AG04449 (cell line): ENCODE measurements at regions not wholly inside any gene's neighbourhood (a gene's known extent, or its start where the extent isn't known, plus 50 kb on each side); places are given as distances from the start of the nearest gene placed in this dataset.

ENCODE experiments used
- CTCF ChIA-PET: fragments of 350-600 bp; formaldehyde crosslinking; extraction: SDS; loops from one replicate; lab custom pipeline; 2021; ENCODE audit warnings: antibody characterized with exemption; lab: Yijun Ruan, JAX
- POLR2A ChIA-PET: fragments of 400-600, 350-600 bp; formaldehyde crosslinking; extraction: SDS; loops from one replicate; lab custom pipeline; 2020; ENCODE audit warnings: antibody characterized with exemption, inconsistent platforms; lab: Yijun Ruan, JAX
- DNase-seq: peaks from one replicate; pipeline ENCODE4 v3.0.0-alpha.2; 2010; ENCODE audit warnings: low read depth, low spot score
- H3K4me3 ChIP-seq: 2 replicates; pipeline ENCODE4 v1.5.1; 2011; ENCODE audit warnings: low read depth, mild to moderate bottlenecking, control low read depth, low read length
- TF ChIP-seq, protein P1 (sequence below): IDR thresholded peaks from one replicate; pipeline ENCODE4 v1.5.1; 2011; ENCODE audit warnings: mild to moderate bottlenecking, moderate library complexity, low read length, control low read depth, inconsistent platforms; ENCODE audit not compliant: insufficient read depth; ENCODE audit errors: missing control alignments

DNA sequence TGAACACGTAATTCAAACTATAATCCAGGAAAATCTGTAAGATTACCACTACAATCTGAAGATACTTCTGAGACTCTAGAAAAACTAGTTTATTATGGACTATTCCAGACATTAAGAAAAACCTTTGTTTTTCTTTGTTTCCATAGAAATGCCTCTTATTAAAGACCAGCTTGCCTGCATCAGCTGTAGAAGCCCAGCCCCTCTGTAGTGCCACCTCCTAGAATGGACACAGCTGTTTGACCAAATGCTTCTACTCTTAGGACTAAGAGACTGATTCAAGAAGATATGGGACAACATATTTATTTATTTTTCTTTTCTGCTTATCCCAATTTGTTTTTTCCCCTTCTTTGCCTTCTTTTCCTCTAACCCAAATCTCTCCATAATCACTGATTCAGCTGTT is 93.8 kb downstream of the CXCL12 start:
- no peak for DNase-seq
- ChIA-PET CTCF (interaction anchor here (1.5 kb wide), 1 partner anchor 21 kb away, joined by 6 read pairs; no protein-coding TSS in a partner anchor), POLR2A (no interaction called here)
- no peak overlapping the region for H3K4me3 ChIP-seq
- TF ChIP-seq, protein P1, sequence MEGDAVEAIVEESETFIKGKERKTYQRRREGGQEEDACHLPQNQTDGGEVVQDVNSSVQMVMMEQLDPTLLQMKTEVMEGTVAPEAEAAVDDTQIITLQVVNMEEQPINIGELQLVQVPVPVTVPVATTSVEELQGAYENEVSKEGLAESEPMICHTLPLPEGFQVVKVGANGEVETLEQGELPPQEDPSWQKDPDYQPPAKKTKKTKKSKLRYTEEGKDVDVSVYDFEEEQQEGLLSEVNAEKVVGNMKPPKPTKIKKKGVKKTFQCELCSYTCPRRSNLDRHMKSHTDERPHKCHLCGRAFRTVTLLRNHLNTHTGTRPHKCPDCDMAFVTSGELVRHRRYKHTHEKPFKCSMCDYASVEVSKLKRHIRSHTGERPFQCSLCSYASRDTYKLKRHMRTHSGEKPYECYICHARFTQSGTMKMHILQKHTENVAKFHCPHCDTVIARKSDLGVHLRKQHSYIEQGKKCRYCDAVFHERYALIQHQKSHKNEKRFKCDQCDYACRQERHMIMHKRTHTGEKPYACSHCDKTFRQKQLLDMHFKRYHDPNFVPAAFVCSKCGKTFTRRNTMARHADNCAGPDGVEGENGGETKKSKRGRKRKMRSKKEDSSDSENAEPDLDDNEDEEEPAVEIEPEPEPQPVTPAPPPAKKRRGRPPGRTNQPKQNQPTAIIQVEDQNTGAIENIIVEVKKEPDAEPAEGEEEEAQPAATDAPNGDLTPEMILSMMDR, result no peak

DNA sequence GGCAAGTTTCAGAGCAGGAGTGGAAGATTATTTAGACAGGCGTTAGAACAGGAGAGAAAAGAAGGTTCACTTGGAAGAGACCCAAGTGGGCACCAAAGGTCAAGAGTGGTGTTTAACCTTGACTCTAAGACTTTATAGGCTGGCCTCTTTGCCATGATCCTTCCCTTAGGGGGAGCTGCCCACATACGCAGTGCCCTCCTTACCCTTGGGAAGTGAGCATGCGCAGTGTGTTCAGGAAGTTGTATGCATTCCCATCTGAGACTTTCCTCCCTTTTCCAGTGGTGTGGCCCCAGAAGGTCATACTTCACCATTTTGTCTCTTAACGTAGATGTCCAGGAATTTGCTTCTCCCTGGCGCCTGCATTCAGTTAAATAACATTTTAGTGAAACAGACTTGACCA is 95.8 kb downstream of the CXCL12 start:
- ChIA-PET POLR2A (no interaction called here), CTCF (interaction anchor here (1.0 kb wide), 1 partner anchor 22 kb away, joined by 3 read pairs; no protein-coding TSS in a partner anchor)
- no peak for DNase-seq
- TF ChIP-seq, protein P1, result no peak
- H3K4me3 ChIP-seq, result no peak overlapping the region

DNA sequence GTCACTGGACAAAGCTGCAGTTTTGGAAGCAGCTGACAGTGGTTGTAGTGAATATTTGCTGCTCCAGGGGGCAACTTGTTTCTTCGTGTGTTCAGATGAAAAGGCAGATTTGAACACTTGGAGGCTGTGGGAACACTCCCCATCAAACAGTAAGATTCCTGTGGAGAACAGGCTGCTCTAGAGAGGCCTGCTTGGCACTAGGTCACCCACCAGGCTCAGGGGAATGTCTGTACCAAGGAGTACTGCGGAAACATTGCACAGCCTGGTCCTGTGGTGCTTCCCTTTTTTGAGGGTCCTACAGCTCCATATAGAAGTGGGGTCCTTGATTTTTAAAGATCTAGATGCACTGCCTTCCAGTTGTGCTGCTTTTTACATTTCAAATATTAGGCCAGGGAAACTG is 97.5 kb downstream of the CXCL12 start:
- H3K4me3 ChIP-seq, result no peak overlapping the region
- TF ChIP-seq, protein P1, result no peak
- DNase-seq, result no peak
- CTCF ChIA-PET, result interaction anchor here (0.7 kb wide), 1 partner anchor 598 kb away, joined by 3 read pairs; no protein-coding TSS in a partner anchor
- POLR2A ChIA-PET, result no interaction called here

DNA sequence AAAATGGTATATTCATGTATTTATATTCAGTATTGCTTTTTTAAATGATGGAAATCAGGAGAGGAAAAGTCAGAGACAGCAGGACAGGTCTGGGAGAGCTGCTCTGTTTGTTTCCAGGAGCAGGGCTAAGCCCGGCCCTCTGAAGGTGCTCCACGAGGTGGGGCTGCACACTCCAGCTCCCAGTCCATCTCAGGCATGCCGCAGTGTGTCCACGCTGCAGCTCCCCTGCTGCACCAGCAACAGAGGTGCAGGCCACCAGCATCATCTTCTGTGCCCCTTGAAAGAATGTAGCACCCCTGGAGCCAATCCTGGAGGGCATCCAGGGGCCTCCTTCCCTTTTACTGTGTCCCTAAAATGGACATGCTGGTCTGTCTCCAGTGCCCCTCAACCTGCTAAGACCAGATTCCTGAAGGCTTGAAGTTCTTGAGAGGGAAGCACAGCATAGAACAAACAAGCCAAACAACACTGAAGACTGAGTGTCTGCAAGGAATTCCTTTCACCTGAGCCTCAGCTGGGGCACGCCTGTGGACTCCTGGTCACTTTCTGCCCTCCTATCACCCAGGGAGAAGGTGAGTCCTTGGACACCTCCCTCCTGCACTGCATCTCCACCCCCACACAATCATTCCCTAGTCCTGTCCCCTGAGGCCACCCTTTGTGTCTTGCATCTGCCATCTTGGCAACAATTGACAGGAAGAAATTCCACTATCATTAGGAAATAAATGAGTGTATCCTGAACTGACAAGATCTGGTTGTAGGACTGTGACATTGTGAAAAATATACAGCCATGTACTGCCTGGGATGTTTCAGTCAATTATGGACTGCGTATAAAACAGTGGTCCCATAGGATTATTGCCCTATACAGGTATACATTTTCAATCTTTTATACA is 100.5 kb downstream of the CXCL12 start:
- ChIA-PET CTCF (no interaction called here), POLR2A (interaction anchor here (0.9 kb wide), 1 partner anchor 17 kb away, joined by 3 read pairs; no protein-coding TSS in a partner anchor)
- DNase-seq, result no peak
- H3K4me3 ChIP-seq, result no peak overlapping the region
- TF ChIP-seq, protein P1, result no peak

DNA sequence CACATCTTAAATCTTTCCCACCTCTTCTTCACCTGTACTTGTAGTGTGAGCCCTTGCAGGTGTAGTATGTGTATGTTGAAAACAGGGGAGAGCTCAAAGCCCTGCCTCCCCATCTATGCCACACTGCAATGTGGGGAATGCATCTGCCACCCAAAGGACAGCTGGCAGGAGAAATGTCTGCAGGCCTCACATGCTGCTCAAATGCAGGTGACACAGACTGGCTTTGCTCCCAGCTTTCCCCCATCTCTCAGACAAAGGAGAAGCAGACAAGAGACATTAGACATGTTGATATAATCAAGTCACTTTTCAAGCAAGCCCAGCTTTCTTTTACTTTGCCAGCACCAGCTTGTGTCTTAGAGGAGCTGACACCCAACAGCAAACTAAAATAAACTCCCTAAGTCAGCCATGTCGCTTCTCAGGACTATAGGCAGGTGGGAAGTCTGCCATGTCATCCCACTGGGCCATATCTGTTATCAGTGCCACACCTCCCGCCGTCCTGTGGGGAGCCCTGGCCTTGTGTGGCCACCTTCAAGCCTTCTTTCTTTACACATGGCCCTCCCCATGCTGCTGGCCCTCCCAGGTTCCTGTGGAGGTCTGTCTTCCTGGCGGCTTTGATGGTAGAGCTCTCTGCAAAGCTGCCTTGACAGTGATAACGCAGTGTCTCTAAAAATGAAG is 102.1 kb downstream of the CXCL12 start:
- no peak overlapping the region for H3K4me3 ChIP-seq
- TF ChIP-seq, protein P1, result no peak
- DNase-seq, result no peak
- ChIA-PET POLR2A (no interaction called here), CTCF (no interaction called here)

DNA sequence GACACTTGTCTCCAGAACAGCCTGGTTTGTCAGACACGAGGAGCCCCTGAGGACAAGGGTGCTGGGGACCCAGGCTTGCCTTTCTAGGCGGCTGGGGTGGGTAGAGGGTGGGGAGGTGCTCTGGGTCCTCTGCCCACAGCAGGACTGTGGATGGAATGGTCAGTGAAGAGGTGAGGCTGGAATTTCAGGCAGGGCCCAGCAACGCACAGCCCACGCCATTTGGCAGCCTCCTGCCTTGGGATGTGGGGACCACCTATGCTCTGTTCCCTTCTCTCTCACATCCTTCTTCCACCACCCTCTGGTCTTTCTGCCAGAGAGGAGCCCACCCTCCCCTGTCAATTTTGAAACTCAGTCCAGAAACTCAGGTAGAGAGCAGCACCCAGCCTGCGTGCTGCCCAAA is 103.2 kb downstream of the CXCL12 start:
- CTCF ChIA-PET, result no interaction called here
- POLR2A ChIA-PET, result no interaction called here
- H3K4me3 ChIP-seq, result no peak overlapping the region
- TF ChIP-seq, protein P1, result no peak
- no peak for DNase-seq
